HepG2 (cell line): ENCODE measurements at regions not wholly inside any gene's neighbourhood (a gene's known extent, or its start where the extent isn't known, plus 50 kb on each side); places are given as distances from the start of the nearest gene placed in this dataset.

ENCODE experiments used
- HBP1 ChIP-seq: IDR thresholded peaks from 2 replicates; pipeline ENCODE4 v1.6.1; 2016; ENCODE audit warnings: low read depth, control low read depth
- NR2F2 ChIP-seq: IDR thresholded peaks from 2 replicates; pipeline ENCODE4 v1.6.1; 2012; ENCODE audit warnings: low read depth, inconsistent platforms, borderline replicate concordance
- RERE ChIP-seq: IDR thresholded peaks from 2 replicates; pipeline ENCODE4 v1.6.1; 2016; ENCODE audit warnings: low read depth, missing genetic modification reagents, missing compliant biosample characterization
- ZNF687 ChIP-seq: sonication (generic); formaldehyde crosslinking; IDR thresholded peaks from 2 replicates; pipeline ENCODE4 v1.5.1; 2020; ENCODE audit warnings: mild to moderate bottlenecking, missing genetic modification reagents, moderate library complexity

- TF ChIP-seq RERE (CRISPR knock-in tag) = no peak
- TF ChIP-seq HBP1 (CRISPR knock-in tag) = no peak
- no peak for TF ChIP-seq ZNF687 (CRISPR knock-in tag)
- no peak for TF ChIP-seq NR2F2
Measured at GRCh38 chr2:198424112-198424511, 619.7 kb downstream of the PLCL1 start (continued).
